GM21423 (cell line): ENCODE measurements at regions not wholly inside any gene's neighbourhood (a gene's known extent, or its start where the extent isn't known, plus 50 kb on each side); places are given as distances from the start of the nearest gene placed in this dataset.
"Not testable (repeated sequence)": the region's sequence is repeated elsewhere in the genome, so short reads cannot be mapped to it uniquely, and the experiment has no call there.

Experiments
- ATAC-seq: cut with Tn5 transposase; IDR thresholded peaks from one replicate; pipeline ENCODE4 v1.9.1; 2021; ENCODE audit warnings: mild to moderate bottlenecking, moderate library complexity; ENCODE audit not compliant: unreplicated experiment

GRCh38 chr5:112472614-112473013 is 53.5 kb upstream of the EPB41L4A start:
- ATAC-seq: no peak

- ATAC-seq: no peak
These were observed 54.9 kb upstream of the EPB41L4A start for GRCh38 chr5:112473989-112474388.

- ATAC-seq: no peak
These were observed 56.8 kb upstream of the EPB41L4A start for GRCh38 chr5:112475747-112476365.

DNA sequence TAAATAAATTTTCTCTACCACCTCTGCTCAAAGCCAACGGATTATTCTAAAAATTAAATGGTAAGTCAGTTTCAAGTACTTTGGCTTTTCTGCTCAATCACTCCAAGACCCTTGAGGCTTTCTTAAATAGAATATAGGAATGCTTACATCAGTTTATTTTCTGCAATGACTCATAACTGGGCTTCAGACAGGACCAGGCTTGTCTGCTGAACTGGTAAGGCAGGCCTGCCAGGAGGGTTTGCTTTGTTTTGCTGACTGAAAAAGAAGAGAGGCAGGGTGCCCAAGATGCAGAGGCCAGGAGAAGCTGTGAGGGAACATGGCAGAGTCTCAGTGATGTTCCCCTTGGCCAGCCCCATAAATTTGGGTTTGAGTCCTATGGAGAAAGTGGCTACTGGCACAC is 60.3 kb upstream of the EPB41L4A start:
- ATAC-seq: no peak

DNA sequence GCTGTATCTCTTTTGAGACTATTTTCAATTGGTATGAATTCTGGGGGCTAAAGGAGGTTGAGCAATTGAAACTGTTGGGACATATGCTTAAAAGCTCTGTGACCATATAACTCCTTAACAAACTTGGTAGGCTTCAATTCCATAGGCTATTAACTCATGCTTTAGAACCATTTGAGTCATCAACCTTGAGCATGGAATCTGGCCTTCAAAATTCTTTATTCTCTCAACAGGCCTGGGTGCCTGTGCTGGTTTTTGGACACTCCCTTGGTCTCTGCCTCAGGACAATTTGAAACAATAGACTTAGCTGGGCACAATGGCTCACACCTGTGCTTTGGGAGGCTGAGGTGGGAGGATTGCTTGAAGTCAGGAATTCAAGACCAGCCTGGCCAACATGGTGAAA is 61.4 kb upstream of the EPB41L4A start:
- ATAC-seq: no peak

DNA sequence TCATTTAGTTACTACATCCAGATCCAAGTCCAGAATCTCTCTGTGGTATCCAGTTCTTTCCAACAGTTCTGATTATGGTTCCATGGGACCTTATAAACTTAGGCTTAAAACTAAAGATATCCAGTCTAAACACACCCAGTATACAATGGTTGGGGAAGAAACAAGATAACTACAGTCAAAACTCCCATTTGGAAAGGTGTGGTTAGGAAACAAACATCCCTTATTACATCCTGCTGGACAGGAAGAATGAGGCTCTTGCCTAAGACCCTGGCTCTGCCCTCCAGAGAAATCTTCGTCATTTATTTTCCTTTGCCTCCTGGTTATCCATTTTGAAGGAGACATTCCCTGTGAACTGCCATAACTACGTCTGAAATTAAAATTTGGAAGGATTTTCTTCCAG is 64.6 kb upstream of the EPB41L4A start:
- no peak for ATAC-seq

DNA sequence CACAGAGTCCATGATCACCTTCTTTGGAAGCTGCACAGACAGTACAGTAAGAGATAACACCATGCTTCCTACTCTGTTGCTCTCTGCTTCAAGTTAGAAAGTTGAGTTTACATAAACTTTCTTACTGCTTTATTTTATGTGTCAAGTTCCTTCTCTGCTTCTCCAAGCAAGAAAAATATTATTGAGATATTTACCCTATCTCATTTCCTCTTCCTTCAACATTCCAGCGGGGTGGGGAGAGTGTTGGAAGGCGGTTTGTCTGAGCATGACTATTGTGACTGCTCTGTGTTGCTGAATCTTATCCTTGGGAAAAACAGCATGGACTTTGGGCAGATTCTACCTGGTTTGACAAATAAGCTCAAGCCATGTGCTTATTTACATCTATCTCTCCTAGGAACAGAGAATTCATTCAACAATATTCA is 66.9 kb upstream of the EPB41L4A start:
- ATAC-seq: no peak

DNA sequence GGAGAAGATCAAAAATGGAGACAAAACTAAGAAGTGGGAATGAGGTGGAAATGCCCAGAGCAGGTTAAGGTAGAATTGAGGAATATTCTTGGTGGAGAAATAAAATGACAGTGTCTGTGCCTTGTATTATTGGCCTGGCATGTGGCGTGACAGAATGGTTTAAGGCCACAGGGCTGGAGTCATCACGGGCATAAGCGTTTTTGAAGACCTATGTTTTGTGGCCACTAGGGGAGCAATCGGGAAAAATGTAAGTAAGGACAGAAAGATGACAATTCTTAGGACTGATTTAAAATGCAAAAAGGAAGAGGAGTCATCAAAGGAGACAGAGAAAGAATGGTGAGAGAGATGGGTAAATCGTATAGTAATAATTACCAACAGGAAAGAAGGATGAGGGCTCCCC is 72.2 kb upstream of the EPB41L4A start:
- ATAC-seq: no peak

- ATAC-seq: peak; percentile 99
These were observed 73.2 kb upstream of the EPB41L4A start for GRCh38 chr5:112492291-112492690.

DNA sequence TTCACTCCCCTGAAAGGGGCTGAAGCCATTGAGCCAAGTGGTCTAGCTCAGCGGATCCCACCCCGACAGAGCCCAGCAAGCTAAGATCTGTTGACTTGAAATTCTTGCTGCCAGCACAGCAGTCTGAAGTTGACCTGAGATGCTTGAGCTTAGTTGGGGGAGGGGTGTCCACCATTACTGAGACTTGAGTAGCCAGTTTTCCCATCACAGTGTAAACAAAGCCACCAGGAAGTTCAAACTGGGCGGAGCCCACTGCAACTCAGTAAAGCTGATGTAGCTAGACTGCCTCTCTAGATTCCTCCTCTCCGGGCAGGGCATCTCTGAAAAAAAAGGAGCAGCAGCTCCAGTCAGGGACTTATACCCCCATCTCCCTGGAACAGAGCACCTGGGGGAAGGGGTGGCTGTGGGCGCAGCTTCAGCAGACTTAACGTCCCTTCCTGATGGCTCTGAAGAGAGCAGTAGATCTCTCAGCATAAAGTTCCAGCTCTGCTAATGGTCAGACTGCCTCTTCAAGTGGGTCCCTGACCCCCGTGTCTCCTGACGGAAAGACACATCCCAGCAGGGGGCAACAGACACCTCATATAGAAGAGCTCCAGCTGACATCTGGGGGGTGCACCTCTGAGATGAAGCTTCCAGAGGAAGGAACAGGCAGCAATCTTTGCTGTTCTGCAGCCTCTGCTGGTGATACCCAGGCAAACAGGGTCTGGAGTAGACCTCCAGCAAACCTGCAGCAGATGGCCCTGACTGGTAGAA is 84.8 kb upstream of the EPB41L4A start:
- not testable (repeated sequence) for ATAC-seq

GRCh38 chr5:112509097-112509496 is 90.0 kb upstream of the EPB41L4A start:
- ATAC-seq: not testable (repeated sequence)

DNA sequence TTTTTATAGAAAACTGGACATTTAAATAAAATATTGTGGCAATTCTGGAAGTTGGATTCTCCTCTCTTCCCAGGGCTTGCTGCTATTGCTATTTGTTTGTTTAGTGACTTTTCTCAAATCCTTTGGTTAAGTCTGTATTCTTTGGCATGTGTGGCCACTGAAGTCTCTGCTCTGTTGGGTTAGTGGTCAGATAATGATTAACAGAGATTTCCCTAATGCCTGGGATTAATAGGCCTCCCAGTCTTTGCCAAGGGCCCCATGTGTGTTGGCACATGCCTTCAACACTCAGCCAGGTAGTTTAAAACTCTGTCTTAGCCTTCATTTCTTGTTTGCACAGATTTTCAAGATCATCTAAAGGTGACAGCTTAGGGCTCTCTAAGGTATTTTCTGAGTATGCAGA is 92.8 kb upstream of the EPB41L4A start:
- no peak for ATAC-seq

DNA sequence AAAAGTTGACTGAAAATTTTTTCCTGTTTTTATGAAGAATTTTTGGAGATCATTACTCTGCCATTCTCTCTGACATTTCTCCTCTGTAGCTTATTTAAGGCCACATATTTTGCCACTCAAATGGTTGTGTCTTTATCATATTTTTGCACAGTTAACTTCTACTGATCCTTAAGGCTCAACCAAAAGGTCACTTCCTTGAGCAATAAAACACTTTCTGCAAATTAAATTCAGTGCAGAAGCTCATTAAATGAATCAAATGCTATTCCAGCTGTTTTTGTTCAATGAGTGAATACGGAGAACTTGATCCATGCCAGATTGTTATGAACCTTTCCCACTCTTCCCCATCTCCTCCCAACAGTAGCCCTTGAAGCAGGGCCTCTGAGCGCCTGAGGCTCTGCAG is 93.8 kb upstream of the EPB41L4A start:
- no peak for ATAC-seq

DNA sequence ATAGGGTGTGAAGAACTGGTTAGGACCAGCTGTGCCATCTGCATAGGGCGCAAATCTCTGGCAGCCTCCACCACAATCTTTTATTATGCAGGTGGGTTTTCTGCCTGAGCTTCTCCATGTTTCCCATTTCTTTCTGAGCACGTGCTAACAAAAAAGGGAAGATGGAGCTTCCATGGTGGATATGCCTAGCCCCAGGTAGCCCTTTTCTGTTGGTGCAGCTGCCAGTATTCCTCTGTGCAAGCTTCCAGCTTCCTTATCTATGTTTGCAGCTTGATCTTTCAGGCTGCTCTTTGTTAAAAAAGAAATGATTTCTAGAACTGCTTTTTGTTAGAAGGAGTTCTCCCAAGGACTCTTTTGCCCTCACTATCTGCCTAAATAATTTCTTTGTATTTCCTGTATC is 95.0 kb upstream of the EPB41L4A start:
- no peak for ATAC-seq

DNA sequence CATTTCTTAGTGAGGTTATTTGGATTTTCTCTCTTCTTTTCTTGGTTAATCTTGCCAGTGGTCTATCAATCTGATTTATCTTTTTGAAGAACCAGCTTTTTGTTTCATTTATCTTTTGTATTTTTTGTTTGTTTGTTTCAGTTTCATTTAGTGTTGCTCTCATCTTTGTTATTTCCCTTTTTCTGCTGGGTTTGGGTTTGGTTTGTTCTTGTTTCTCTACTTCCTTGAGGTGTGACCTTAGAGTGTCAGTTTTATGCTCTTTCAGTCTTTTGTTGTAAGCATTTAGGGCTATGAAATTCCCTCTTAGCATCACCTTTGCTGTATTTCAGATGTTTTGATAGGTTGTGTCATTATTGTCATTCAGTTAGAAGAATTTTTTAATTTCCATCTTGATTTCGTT is 101.4 kb upstream of the EPB41L4A start:
- ATAC-seq: not testable (repeated sequence)

GRCh38 chr5:112522891-112523673 is 104.0 kb upstream of the EPB41L4A start:
- peak; percentile 70 for ATAC-seq

DNA sequence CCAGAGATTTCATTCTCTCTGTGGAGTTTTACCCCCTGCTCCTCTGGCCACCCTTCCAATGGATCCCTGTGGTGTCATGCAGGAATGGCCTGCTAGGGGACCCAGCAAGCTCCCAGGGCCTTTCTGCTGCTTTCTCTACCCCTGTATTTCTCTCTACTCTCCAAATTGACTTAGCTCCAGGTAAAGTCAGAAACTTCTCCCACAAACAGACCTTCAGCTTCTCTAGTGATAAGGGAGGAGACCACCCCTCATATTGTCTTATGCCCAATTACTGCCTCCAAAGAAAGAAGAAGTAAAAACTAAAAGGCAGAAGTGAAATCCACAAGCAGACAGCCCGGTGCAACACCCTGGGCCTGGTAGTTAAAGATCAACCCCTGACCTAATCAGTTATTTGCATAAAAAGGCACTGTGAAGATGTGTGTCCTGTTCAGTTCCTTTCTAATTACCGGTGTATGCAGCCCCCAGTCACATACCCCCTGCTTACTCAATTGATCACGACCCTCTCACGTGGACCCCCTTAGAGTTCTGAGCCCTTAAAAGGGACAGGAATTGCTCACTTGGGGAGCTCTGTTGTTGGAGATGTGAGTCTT is 104.7 kb upstream of the EPB41L4A start:
- peak; percentile 64 for ATAC-seq

DNA sequence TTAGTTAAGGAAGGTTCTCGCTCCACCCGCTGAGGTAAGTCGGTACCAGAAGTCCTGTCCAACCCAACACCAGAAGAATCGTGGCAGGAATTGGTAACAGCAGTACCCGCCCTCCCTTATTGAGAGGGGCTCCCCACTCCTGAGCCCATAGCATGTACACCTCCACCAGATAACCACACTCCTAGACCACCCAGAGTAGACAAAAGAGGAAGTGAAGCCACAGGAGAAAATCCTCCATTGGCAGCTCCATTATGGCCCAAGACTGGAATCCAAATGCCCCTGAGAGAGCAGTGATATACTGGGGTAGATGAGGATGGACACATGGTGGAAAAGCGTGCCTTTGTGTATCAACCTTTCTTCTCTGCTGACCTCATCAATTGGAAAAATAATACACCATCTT is 106.1 kb upstream of the EPB41L4A start:
- ATAC-seq: no peak

GRCh38 chr5:112528928-112529327 is 109.9 kb upstream of the EPB41L4A start:
- no peak for ATAC-seq

DNA sequence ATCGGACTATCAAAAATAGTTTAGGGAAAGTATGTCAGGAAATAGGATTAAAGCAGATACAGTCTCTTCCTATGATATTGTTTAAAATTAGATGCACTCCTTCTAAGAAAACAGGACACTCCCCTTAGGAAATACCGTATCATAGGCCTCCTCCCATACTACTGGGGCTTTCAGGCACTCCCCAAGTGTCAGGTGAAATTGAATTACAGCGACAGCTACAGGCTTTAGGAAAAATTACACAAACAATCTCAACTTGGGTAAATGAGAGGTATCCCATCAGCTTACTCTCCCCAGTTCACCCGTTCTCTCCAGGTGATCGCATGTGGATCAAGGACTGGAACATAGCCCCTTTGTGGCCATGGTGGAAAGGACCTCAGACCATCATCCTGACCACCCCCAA is 110.4 kb upstream of the EPB41L4A start:
- ATAC-seq: no peak

GRCh38 chr5:112532654-112533360 is 113.7 kb upstream of the EPB41L4A start:
- ATAC-seq: peak; percentile 52
